Prostate gland (tissue), 2 donors: ENCODE measurements at regions not wholly inside any gene's neighbourhood (a gene's known extent, or its start where the extent isn't known, plus 50 kb on each side); places are given as distances from the start of the nearest gene placed in this dataset.

ENCODE experiments used
- CTCF ChIP-seq, 4 experiments: fragments of 200-600 bp in 2 of 4; fragments of 450-650 bp in 2 of 4; sonication (generic) in 2 of 4; IDR thresholded peaks; 1 replicate in 3 of 4; 2 replicates in 1 of 4; pipeline ENCODE4 v1.5.1; 2016 to 2019; ENCODE audit warnings: antibody characterized with exemption in 4 of 4, mild to moderate bottlenecking in 2 of 4, moderate library complexity in 2 of 4
- POLR2A ChIP-seq: fragments of 450-650 bp; IDR thresholded peaks from one replicate; pipeline ENCODE4 v1.6.1; 2016; ENCODE audit warnings: antibody characterized with exemption, mild to moderate bottlenecking
- POLR2AphosphoS5 ChIP-seq: sonication (generic); formaldehyde crosslinking; IDR thresholded peaks from one replicate; pipeline ENCODE4 v1.6.1; 2017; ENCODE audit warnings: antibody characterized with exemption

- TF ChIP-seq POLR2A (no peak), CTCF (IDR thresholded peaks at IDR 0.05) (no peak), POLR2AphosphoS5 (no peak)
Measured at GRCh38 chr9:11646831-11647230, 1034.0 kb upstream of the PTPRD start.
